Activated naive CD4-positive, alpha-beta T cell treated with anti-CD3 and anti-CD28 coated beads, Interleukin-2, amount 50 U/mL, for 72 hours (primary cell): ENCODE measurements at regions not wholly inside any gene's neighbourhood (a gene's known extent, or its start where the extent isn't known, plus 50 kb on each side); places are given as distances from the start of the nearest gene placed in this dataset.
"Not testable (repeated sequence)": the region's sequence is repeated elsewhere in the genome, so short reads cannot be mapped to it uniquely, and the experiment has no call there.

Experiments
- ATAC-seq, 2 donors: fragments of 150-1000 bp; cut with Tn5 transposase; 2 replicates each; pipeline ENCODE4 v1.10.0; 2021; ENCODE audit warnings: mild to moderate bottlenecking in 2 of 2, moderate library complexity in 2 of 2
- DNase-seq, 2 donors: peaks; one replicate each; pipeline ENCODE4 v3.0.0; 2021 to 2022; ENCODE audit warnings: low spot score in 2 of 2
- H3K27ac Mint-ChIP-seq, 2 donors: one replicate each; pipeline ENCODE4 v1.8.0; 2022; ENCODE audit warnings: mild to moderate bottlenecking in 2 of 2, mixed read lengths in 2 of 2
- H3K36me3 Mint-ChIP-seq, 2 donors: one replicate each; pipeline ENCODE4 v1.8.0; 2022; ENCODE audit warnings: mixed read lengths in 2 of 2
- H3K9me3 Mint-ChIP-seq, 2 donors: one replicate each; pipeline ENCODE4 v1.8.0; 2022; ENCODE audit warnings: mixed read lengths in 2 of 2

- H3K9me3 Mint-ChIP-seq = peaks cover 9 to 16% of the 10 kb centered on the region in 2 donors
- ATAC-seq (no peak), DNase-seq (no peak)
- no peak overlapping the region for H3K27ac Mint-ChIP-seq
- H3K36me3 Mint-ChIP-seq = no peaks in the 10 kb centered on the region
Observed at GRCh38 chr15:87758794-87759418, 497.6 kb downstream of the NTRK3 start.

GRCh38 chr15:87757084-87757483 is 499.5 kb downstream of the NTRK3 start:
- peaks cover 7 to 9% of the 10 kb centered on the region in 2 donors for H3K9me3 Mint-ChIP-seq
- H3K36me3 Mint-ChIP-seq = no peaks in the 10 kb centered on the region
- no peak for ATAC-seq
- DNase-seq = no peak
- H3K27ac Mint-ChIP-seq = no peak overlapping the region

- Mint-ChIP-seq H3K9me3 (peaks cover 4 to 5% of the 10 kb centered on the region in 2 donors), H3K36me3 (no peaks in the 10 kb centered on the region), H3K27ac (no peak overlapping the region)
- DNase-seq = no peak
- no peak for ATAC-seq
Observed at GRCh38 chr15:87756072-87756471, 500.5 kb downstream of the NTRK3 start.

DNA sequence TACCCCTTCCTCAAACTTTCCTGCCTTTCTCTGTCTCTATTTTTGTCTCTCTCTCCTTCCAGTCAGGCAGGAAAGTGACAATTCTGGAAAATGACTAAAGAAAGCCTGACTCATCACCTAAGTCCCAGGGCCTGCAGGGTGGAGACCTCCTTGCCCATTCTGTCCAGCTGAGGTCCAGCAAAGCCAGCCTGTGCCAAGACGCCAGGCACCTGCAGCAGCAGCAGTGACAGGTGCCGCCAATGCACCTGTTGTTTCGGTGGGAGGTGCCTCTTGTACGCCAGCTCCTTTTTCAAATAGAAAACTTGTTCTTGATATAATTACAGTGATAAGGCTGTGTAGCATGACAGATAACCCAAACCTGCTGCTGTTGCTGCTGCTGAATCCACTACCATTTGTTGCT is 501.3 kb downstream of the NTRK3 start:
- peaks cover 4% of the 10 kb centered on the region in 2 donors for H3K9me3 Mint-ChIP-seq
- H3K36me3 Mint-ChIP-seq = no peaks in the 10 kb centered on the region
- DNase-seq (no peak), ATAC-seq (no peak)
- no peak overlapping the region for H3K27ac Mint-ChIP-seq

GRCh38 chr15:87753539-87753938 is 503.0 kb downstream of the NTRK3 start:
- no peak for DNase-seq
- H3K27ac Mint-ChIP-seq = no peak overlapping the region
- ATAC-seq = no peak
- no peaks in the 10 kb centered on the region for H3K9me3 Mint-ChIP-seq
- no peaks in the 10 kb centered on the region for H3K36me3 Mint-ChIP-seq

DNA sequence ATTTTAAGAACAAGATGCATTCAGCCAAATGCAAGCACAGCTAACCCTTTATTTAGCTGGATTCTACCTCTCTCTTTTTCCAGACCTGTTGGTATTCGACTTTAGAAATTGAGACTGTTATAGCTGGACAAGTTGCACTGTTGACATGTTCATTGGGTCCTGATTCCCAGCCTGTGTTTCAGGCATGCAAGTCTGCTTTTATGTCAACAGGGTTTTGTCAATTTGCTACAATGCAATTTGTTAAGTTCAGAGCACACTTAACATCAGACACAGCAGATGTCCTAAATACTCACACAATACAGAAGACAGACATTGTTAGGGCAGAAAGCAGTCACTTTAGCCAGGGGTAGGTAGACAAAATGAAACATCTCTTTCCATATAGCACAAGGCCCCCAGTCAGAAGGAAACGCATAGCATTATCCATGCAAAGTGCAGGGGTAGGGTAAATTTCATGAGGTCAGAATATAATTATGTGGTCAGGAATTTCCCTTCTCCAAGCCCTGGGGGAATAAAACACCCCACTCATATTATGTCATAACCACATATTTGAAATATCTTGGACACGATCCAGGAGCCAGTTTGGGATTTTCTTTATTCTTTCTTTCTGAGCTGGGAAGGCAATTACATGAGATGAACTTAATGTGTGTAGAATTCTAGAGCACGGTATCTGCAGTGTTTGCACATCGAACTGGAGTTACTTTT is 504.1 kb downstream of the NTRK3 start:
- ATAC-seq (peak; percentile 35 to 48), DNase-seq (no peak)
- H3K9me3 Mint-ChIP-seq = no peaks in the 10 kb centered on the region
- H3K27ac Mint-ChIP-seq = no peak overlapping the region
- no peaks in the 10 kb centered on the region for H3K36me3 Mint-ChIP-seq

DNA sequence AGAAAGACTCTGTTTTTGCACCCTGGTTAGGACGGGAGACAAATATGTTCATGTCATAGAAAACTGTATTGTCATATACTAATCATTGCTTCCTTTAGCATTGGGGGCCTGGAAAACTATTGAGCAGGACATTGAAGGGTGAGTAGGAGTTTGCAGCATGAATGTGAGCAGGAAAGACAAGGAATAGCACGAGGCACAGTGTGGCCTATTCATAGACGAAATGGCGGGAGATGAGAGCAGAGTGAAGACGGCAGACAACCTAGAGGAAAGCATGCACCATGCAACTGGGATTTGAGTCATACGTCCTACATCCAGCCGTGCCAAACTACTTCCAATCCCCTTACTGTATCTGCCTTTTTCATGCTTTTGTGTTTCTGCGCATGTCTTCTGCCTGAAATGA is 508.1 kb downstream of the NTRK3 start:
- ATAC-seq = no peak
- no peak for DNase-seq
- H3K36me3 Mint-ChIP-seq = no peaks in the 10 kb centered on the region

DNA sequence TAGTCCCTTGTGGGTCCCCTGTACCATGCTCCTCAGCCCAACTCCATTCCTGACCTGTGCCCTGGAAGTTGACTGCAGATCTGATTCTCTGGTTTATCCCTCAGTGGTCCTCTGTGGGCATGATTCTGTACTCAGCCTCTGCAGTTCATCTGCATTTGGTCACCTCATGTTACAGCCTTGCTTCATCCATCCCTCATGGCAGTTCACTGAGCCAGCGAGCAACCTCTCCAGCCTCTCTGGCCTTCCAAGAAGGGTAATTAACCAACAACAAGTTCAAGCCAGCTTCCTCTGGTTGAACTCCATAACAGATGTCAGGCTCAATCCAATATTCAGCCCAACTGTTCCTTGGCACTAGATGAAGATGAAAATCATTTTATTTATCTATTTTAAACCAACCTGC is 509.5 kb downstream of the NTRK3 start:
- H3K27ac Mint-ChIP-seq = no peak overlapping the region
- ATAC-seq = no peak
- no peaks in the 10 kb centered on the region for H3K36me3 Mint-ChIP-seq
- no peak for DNase-seq
- H3K9me3 Mint-ChIP-seq = no peaks in the 10 kb centered on the region

More for the DNA sequence above, 508.1 kb downstream of the NTRK3 start:
- no peaks in the 10 kb centered on the region for H3K9me3 Mint-ChIP-seq
- H3K27ac Mint-ChIP-seq = no peak overlapping the region

GRCh38 chr15:87746333-87746732 is 510.2 kb downstream of the NTRK3 start:
- Mint-ChIP-seq H3K36me3 (no peaks in the 10 kb centered on the region), H3K27ac (no peak overlapping the region), H3K9me3 (no peaks in the 10 kb centered on the region)
- no peak for ATAC-seq
- DNase-seq = no peak

DNA sequence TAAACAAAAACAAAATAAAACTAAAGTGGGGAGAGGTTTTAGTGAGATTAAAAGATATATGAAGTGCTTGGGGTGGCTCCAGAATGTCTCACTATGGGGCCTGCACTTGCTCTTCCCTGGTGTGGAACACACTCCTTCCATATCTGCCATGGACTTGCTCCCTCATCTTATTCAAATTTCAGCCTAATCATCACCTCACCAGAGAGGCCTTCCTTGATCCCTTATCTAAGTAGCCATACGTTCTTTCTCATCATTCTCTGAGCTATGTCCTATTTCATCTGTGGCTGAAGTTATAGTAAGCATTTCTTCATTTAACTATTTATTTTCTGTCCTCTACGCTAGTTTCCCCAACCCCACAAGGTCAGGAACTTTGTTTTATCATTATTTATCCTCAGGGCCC is 511.7 kb downstream of the NTRK3 start:
- no peaks in the 10 kb centered on the region for H3K9me3 Mint-ChIP-seq
- H3K36me3 Mint-ChIP-seq = no peaks in the 10 kb centered on the region
- DNase-seq = no peak
- ATAC-seq = no peak
- H3K27ac Mint-ChIP-seq = no peak overlapping the region

- Mint-ChIP-seq H3K36me3 (no peaks in the 10 kb centered on the region), H3K27ac (no peak overlapping the region), H3K9me3 (no peaks in the 10 kb centered on the region)
- no peak for DNase-seq
- ATAC-seq = no peak
Observed at GRCh38 chr15:87743562-87743961, 513.0 kb downstream of the NTRK3 start.

DNA sequence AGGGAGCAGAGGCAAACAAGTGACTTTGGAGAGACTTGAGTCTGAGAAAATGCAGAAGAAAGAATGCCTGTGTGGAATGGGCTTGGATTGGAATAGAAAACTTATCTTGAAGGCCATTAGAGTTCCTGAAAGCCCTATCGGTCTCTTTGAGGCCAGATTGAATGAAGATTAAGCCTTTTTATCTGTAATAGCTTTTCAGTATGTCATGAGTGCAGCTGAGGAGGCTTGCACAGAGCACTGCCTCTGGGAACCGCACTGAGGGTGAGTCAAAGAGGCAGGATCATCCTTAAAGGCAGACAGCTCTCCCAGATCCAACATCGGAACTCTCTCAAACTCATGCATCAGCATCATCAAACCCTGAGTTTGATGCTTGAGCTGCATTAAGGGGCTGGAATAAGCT is 515.2 kb downstream of the NTRK3 start:
- ATAC-seq = no peak
- no peak for DNase-seq
- no peaks in the 10 kb centered on the region for H3K9me3 Mint-ChIP-seq
- no peak overlapping the region for H3K27ac Mint-ChIP-seq
- no peaks in the 10 kb centered on the region for H3K36me3 Mint-ChIP-seq

DNA sequence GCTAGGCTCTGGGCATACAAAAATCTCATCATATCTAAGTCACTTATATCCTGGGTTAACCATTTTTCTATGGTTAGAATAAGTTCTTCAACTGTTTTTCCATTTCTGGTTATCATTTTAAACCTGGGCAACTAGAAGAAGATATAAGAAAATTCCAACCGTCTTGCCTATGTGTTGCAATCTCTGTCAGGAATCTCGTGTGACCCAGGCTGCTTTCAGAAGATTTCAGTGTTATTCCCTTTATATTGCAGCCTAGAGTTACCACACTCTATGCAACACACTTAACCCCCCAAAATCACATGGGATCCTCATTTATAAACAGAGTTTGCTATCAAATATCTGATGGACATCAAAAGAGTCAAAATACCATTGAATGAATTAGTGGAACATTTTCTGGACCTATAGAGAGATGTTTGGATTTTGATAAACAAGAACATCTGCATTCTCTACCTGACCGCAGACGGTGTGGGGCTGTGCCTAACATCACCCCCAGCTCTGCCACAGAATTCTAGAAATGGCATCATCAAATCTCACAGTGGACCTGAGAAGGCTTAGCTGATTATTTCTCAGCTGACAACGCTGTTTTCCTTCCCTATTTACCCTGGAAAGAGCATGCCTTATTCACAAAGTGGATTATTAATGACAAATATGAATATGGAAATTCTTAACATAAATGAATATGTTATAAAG is 515.7 kb downstream of the NTRK3 start:
- no peaks in the 10 kb centered on the region for H3K9me3 Mint-ChIP-seq
- DNase-seq (no peak), ATAC-seq (no peak)
- H3K36me3 Mint-ChIP-seq = no peaks in the 10 kb centered on the region
- H3K27ac Mint-ChIP-seq = no peak overlapping the region

GRCh38 chr15:87739866-87740265 is 516.7 kb downstream of the NTRK3 start:
- Mint-ChIP-seq H3K9me3 (no peaks in the 10 kb centered on the region), H3K27ac (no peak overlapping the region), H3K36me3 (no peaks in the 10 kb centered on the region)
- ATAC-seq = no peak
- no peak for DNase-seq

DNA sequence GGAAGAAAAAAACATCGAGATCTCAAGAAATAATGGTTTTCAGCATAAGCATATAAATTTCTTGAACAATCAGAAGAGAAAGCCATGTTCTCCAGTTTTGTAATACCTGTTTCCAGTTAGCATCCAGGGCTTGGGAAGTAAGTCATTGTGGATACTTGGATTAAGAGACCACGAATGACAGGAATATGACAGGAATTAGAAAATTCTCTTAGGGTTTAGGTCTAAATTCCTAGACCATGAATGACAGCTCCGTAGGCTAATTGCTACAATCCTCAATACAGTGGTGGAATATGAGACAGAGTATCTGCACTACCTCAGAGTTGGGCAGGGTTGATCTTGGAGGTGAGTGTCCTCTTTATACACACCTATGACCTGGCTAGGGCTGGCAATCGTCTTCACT is 517.5 kb downstream of the NTRK3 start:
- DNase-seq (no peak), ATAC-seq (no peak)
- Mint-ChIP-seq H3K9me3 (no peaks in the 10 kb centered on the region), H3K36me3 (peaks cover 0 to under 1% of the 10 kb centered on the region in 2 donors), H3K27ac (no peak overlapping the region)

- DNase-seq, H3K36me3 Mint-ChIP-seq, H3K9me3 Mint-ChIP-seq, H3K27ac Mint-ChIP-seq, ATAC-seq: not testable (repeated sequence)
Observed at GRCh38 chr15:87737460-87737859, 519.1 kb downstream of the NTRK3 start.

- H3K9me3 Mint-ChIP-seq = no peaks in the 10 kb centered on the region
- ATAC-seq (peak; percentile 40 to 41), DNase-seq (no peak)
- H3K36me3 Mint-ChIP-seq = peaks cover 0 to 5% of the 10 kb centered on the region in 2 donors
- H3K27ac Mint-ChIP-seq = no peak overlapping the region
Observed at GRCh38 chr15:87736891-87737389, 519.6 kb downstream of the NTRK3 start.
